Right renal pelvis (tissue), 4 donors: ENCODE measurements at regions not wholly inside any gene's neighbourhood (a gene's known extent, or its start where the extent isn't known, plus 50 kb on each side); places are given as distances from the start of the nearest gene placed in this dataset.
"Not testable (repeated sequence)": the region's sequence is repeated elsewhere in the genome, so short reads cannot be mapped to it uniquely, and the experiment has no call there.

Experiments used
- DNase-seq, 4 donors: peaks; one replicate each; pipeline ENCODE4 v3.0.0-alpha.2; 2013; ENCODE audit warnings: low read depth in 4 of 4, low spot score in 3 of 4, missing footprints in 1 of 4

DNA sequence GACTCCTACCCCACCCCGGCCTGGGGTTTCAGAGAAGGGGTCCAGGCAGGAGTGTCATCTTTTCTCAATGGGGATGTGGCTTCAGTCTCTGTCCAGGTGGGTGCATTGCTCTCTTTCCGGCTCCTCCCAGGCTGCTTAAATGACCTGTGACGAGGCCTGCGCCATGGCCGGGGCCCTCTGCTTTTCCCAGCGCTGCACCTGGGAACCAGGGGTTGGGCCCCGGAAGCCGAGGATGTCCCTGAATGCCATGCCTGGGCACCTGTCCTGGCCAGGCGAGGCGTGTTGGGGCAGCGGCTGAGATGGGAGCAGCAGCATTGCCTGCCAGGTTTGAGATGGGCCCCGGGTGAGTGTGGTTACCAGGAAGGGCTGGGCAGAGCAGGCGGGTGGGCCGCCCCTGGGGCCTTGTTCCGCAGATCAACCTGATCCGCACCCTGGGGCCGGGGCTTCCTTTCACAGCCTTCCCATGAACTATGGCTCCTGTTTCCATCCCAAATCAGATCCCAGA, 147.4 kb downstream of the SEC14L1 start:
- DNase-seq: no peak

DNA sequence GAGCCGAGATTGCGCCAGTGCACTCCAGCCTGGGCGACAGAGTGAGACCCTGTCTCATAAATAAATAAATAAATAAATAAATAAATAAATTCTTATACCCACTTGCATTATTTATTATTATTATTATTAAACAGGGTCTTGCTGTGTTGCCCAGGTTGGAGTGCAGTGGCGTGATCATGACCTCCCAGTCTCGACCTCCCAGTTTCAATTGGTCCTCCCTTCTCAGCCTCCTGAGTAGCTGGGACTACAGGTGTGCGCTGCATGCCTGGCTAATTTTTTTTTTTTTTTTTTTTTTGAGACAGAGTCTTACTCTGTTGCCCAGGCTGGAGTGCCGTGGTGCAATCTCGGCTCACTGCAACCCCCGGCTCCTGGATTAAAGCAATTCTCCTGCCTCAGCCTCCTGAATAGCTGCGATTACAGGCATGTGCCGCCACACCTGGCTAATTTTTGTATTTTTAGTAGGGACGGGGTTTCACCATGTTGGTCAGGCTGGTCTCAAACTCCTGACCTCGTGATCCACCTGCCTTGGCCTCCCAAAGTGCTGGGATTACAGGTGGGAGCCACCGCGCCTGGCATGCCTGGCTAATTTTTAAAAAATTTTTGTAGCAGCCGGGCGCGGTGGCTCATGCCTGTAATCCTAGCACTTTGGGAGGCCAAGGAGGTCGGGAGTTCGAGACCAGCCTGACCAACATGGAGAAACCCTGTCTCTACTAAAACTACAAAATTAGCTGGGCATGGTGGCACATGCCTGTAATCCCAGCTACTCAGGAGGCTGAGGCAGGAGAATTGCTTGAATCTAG, 150.2 kb downstream of the SEC14L1 start:
- DNase-seq: not testable (repeated sequence)

DNA sequence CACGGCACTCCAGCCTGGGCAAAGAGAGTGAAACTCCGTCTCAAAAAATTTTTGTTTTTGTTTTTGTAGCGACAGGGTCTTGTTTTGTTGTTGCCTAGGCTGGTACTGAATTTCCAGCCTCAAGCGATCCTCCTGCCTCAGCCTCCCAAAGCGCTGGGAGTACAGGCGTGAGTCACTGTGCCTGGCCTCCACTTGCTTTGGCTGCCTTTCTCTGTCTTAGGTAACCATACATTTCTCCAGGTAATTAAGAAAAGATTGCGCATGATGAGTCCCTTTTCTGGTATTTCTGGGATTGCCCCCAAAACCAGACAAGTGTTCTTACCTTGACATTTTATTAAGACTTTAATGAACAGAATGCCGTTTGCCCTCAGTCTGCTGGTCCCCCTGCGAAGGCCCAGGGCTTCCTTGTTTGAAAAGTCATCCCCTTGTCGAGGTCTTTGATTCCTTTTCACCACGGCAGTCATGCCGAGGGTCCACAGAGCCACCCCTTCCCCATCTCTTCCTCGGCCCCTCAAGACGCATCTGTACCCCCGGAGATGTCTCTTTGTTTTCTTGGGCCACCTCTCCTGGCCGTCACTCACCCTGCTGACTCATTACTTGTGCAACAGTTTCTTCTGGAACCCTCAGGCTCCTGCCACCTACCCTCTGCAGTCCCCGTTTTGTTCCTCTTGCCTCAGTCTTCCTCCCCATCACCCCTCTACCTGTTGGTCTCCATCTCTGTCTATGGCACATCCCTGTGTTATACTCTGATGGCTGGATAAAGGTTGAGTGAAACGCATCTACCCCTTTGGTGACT, 151.0 kb downstream of the SEC14L1 start:
- DNase-seq: no peak

DNA sequence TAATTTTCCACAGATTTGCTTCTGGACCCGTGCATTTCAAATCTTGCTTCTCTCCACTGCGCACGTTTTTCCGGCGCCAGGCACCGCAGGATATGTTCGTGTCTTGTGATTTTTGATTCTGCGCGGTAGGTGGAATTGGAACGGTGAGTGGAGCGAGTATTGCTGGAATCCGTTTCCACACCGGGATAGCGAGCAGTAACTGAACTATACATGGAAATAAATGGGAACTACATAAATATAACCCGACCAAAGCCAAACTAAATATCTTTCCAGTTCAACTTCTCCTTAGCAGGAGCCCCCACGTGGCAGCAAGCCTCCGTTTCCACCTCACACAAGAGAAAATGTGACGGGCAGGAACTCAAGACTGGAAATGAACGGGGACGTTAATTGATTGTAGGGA, 154.0 kb downstream of the SEC14L1 start:
- no peak for DNase-seq

DNA sequence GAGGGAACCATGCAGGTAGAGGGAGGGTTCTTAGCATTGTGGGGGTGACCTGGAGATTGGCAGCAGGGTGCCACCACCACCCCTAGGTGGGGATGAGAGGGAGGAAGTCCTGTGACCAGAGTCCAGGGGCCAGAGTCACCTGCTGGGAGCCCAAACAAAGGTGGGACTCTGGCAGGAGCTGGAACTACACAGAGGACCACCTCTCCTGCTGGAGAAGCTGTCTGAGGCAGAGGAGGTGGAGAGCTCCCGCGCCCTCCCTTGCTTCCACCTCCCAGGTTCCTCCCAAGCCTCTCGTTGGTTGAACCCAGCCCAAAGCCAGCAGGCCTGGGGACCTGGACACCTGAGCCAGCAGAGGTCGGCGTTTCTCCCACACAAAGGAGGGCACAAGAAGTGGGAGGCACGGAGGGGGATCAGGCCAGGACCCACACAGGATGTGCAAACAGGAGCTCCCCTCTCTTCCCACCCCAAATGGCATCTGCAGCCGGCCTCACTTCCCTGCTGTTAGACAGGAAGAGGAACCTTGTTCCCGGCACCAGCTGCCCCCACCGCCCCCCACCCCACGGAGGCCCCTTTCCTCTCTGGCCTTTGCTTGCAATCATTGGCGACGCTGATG, 154.6 kb downstream of the SEC14L1 start:
- DNase-seq: no peak

DNA sequence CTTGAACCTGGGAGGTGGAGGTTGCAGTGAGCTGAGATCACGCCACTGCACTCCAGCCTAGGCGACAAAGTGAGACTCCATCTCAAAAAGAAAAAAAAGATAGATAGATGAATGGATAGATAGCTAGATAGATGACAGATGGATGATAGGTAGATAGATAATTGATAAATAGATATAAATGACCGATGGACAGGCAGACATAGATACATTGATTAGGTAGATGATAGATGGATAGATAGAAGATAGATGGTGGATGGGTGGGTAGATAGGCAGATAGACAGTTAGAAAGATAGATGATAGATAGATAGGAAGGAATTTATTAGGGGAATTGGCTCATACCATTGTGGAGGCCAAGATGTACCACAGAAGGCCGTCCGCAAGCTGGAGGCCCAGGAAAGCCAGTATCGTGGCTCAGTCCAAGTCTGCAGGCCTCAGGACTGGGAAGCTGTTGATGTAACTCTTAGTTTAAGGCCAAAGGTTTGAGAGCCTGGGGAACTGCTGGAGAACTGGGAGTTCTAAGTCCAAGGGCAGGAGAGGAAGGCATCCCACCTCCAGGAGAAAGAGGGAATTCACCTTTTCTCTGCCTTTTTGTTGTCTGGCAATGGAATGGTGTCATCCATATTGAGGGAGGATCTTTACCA, 156.1 kb downstream of the SEC14L1 start:
- no peak for DNase-seq

DNA sequence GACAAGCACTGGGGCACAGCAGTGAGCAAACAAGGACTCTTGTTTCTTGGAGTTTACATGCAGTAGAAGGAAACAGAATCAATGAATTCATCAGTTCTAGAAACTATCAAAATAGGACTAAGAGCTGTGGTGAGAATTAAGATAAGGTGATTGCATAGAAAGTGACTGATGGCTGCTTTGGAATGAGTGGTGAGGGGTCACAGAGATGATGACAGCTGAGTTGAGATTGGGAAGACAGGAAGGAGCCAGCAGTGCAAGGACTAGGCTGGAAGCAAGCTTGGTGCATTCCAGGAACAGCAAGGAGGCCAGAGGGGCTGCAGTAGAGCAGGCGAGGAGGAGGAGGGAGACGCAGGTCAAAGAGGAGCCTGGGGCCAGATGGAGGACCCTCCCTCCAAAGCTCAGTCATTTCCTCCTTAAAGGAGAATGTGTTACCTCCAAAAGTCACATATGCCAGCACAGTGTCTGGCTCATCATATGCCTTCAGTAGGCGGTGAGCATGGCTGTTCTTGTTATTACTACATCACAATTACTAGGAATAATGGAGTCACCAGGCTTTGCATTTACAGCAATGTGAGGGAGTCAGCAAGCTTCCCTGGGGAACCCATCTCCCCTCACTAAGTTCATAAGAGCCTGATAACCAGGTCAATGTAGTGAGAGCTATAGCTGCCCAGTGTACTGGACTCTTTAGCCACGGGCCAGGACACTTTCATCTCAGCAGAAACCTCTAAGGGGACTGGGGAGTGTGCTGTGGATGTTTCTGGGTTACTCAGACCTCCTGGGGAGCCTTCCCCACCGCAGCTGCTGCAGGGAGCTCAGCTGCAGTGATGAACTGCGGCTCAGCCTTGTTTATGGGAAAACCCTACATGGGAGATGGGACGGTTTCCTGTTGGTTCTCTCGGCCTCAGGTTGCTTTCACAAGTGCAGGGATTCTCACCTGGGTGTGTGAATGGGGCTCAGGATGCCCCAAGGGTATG, 157.2 kb downstream of the SEC14L1 start:
- DNase-seq: no peak

DNA sequence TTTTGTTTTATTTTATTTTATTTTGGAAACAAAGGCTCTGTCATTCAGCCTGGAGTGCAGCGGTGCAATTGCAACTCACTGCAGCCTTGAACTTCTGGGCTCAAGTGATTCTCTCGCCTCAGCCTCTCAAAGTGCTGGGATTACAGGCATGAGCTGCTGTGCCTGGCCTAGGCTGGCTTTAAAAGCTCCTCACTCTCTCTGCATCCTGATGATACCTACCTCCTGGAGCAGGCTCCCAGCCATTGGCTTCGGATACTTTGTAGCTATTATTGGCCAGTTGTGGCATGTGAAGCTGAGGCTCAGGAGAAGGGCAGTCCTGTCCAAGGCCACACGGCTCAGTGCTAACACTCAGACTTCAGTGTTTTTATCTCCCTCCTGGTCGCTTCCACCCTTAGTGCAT, 158.0 kb downstream of the SEC14L1 start:
- no peak for DNase-seq

DNA sequence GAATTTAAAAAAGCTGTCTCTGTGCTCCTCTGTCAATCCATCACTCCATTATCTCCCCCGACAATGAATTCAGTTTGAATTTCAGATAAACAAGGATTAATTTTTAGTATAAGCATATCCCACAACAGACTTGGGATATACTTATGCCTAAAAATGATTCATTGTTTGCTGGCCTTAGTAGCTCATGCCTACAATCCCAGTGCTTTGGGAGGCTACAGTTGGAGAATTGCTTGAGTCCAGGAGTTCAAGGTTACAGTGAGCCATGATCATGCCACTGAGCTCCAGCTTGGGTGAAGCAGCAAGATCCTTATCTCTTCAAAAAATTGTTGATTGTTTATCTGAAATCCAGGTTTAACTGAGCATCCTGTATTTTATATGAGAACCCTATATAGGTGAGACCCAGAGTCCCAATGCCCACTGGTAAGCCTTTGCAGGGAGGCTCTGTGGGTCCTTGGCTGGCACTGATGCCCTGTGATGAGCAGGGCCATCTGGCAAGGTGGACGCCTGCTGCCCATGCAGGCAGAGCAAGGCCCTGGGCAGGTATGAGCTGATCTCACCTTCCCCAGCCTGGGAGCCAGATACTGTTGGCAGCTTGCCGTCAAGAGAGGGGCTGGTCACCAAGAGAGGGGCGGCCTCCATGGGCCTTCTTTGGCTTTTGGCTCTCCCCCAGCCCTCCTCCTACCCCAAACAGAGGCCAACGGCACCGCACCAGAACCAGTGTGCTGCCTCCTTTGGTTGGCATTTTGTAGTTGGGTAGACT, 158.7 kb downstream of the SEC14L1 start:
- no peak for DNase-seq

DNA sequence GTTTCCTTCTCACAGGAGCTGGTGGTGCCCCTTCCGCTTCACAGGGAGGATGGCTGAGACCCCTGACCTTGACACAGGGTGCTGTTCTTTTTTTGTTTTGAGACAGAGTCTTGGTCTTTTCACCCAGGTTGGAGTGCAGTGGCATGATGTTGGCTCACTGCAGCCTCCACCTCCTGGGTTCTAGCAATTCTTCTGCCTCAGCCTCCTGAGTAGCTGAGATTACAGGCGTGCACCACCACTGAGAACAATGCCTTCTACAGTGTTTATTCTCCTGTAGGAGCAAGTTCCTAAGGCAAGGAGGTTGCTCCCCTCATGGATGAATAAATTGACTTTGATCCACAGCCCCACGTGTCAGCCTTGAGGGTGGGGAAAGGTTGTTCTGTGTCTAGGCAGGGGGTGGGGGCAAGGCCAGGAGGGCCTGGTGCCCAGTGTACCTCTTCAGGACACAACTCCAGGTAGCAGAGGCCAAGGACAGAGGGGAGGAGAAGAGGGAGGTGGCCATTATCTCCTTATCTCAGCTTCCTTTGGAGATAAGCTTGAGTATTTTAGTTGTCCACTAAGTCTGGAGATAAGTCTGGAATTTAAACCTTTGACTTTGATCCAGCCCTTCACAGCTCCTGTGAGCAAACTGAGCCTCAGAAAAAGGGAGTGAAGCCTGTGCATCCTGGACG, 159.4 kb downstream of the SEC14L1 start:
- no peak for DNase-seq

DNA sequence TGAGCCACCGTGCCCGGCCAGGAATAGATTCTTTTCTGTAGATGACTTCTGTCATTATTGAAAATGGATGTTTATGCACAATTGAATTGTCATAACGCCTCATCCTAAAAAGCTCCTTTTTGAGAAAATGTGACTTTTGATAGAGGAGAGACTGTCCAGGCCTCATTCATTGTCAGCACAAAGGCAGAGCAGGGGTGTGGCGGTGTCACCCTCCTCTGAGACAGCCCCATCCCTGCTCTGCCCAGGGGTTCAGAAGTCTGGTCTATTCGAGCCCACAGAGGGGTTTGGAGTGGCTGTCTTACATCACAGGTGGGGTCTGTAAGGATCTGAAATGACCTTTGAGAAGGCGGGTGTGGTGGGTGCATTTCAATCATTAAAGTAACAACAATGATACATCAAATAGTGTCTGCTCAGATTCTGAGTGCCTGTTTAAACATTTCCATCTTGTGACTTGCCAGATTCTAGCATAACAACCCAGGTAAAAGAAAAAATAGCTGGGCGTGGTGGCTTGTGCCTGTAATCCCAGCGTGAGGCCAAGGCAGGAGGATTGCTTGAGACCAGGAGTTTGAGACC, 161.0 kb downstream of the SEC14L1 start:
- DNase-seq: no peak

DNA sequence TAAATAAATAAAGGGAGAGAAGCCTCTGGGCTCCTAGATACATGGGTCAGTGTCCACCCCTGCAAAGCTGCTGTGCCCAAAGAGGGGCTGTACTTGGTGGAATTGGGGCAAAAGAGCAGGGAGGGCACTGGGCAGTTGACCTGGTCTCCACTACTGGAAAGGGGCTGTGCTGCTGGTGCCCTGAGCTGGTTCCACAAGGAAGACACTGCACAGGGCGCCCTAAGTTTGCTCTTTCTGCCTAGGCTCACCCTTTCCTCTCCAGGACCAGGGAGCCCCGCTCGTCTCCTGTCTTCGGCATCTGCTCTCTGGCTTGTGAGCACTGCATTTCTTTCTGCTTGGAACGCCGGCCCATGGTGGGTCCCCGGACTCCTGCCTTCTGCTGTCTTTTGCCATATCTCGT, 161.9 kb downstream of the SEC14L1 start:
- DNase-seq: no peak

DNA sequence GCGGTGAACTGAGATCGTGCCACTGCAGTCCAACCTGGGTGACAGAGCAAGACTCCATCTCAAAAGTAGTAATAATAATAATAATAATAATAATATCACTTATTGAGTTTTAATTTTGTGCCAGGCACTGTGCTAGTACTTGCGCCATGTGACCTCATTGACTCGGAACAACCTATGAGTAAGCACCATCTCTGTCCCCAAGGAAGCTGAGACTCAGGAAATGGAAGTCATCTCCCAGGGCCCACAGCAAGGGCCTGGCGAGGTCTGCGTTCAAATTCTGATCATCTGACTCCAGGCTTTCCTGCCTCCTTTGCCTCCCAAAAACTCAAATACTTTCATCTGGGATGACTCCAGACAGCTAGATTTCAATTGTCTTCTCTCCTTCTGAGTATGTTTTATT, 162.9 kb downstream of the SEC14L1 start:
- DNase-seq: no peak

DNA sequence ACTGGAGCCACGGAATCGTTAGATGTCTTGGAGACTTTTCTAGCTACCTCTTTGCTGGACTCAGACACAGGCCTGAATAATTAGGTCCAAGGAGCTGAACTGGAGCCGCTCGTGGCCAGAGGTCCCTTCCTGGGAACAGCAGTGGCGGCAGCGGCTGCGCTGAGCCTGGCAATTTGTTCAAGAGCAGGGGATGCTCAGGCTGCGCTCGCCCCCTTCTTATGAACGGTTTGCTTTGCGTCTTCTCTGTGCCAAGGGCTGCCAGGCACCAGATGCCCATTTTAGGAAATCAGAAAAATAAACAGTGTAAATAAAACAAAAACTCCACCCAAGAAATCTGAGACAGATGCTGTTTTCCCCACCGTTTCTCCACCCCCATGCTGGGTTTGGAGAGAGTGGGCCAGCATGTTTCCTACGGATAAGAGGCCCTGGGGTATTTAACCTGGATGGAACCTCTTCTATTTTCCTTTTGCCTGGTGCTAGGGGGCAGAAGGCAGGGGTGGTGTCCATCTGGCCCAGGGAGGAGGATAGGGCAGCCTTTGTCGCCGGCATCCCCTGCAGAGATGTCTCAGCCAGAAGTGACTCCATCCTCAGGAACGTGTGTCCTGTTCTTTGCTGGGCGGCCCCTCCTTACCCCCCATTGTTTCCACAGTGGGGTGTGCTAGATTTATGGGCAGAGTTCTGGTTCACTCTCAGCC, 163.4 kb downstream of the SEC14L1 start:
- DNase-seq: no peak

DNA sequence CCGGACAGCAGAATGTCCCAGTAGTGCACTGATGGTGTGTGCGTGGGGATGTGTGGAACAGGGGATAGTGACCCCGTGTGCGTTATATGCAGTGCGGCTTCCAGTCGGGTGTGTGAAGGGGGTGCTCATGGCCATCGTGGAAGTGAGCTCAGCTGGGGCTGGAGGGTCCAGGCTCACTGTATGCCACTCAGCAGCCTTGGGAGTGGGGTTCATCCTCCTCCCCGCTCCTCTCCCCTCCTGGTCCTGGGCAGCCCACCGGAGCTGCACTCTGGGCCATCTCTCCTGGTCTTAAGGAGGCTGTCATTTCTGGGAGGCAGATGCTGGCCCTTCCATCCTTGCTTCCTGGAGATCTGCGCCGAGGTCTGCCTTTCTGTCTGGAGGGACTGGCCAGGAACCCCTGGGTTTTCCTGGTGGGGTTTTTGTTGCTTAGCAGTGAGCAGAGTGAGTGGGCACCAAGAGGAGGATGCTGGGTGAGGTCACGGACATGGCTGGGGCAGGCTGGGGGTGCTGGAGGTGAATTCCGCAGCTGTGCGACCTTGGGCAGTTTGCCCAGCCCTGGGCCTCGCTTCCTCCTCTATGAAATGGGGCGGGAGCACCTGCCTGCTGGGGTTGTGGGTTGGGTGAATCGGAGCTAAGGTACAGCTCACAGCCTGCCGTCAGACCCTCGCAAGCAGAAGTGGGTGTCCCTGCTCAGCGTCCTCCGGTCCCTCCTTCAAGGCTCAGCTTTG, 164.1 kb downstream of the SEC14L1 start:
- DNase-seq: no peak

DNA sequence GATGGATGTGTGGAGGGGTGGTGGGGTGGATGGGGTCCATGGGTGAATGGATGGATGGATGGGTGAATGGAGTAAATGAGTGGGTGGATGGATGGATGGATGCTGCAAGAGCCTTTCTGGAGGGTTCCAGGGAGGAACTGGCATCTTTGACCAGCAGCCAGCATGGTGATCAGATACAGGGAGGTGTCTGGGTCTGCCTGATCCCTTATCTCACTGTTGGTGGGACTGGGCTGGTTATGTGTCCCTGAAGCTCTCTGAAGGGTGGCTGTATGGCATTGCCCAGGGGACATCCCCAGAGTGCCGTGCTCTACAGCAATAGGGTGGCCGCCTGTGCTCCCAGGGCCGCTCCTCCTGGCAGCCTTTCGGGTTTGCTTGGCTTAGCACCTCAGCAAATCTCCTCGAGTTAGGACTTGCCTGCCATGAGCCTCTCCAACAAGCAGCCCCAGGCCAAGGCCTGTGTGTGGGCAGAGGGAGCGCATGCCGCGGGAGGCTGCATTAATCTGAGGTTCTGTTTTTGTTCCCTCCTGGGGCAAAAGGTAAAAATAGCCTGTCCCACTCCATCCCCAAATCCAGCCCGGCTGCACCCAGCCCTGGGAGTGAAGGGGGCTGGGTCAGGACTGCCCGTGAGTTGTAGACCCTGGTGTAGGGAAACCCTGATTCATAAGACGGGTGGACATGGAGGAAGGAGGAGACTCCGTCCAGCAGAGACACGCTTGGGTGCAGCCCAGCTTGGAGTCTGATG, 165.4 kb downstream of the SEC14L1 start:
- DNase-seq: no peak
